ENCODE measurements at regions not wholly inside any gene's neighbourhood (a gene's known extent, or its start where the extent isn't known, plus 50 kb on each side); places are given as distances from the start of the nearest gene placed in this dataset.
"Not testable (repeated sequence)": the region's sequence is repeated elsewhere in the genome, so short reads cannot be mapped to it uniquely, and the experiment has no call there.

GRCh38 chr3:124617177-124617576 is 113.1 kb upstream of the UMPS start:
- no peak for DNase-seq

GRCh38 chr3:124619887-124620599 is 110.2 kb upstream of the UMPS start:
- DNase-seq: no peak

GRCh38 chr3:124620600-124621063 is 109.6 kb upstream of the UMPS start:
- DNase-seq: no peak

GRCh38 chr3:124621498-124621897 is 108.8 kb upstream of the UMPS start:
- no peak for DNase-seq

- DNase-seq: no peak
These were observed 105.2 kb upstream of the UMPS start for GRCh38 chr3:124625074-124625473.

- no peak for DNase-seq
These were observed 102.7 kb upstream of the UMPS start for GRCh38 chr3:124627501-124627908.

- DNase-seq: no peak
These were observed 101.4 kb upstream of the UMPS start for GRCh38 chr3:124628863-124629262.

GRCh38 chr3:124629497-124629896 is 100.8 kb upstream of the UMPS start:
- no peak for DNase-seq

GRCh38 chr3:124630960-124631359 is 99.3 kb upstream of the UMPS start:
- no peak for DNase-seq

GRCh38 chr3:124631727-124632126 is 98.5 kb upstream of the UMPS start:
- DNase-seq: no peak

GRCh38 chr3:124632566-124633140 is 97.6 kb upstream of the UMPS start:
- no peak for DNase-seq

- no peak for DNase-seq
These were observed 96.7 kb upstream of the UMPS start for GRCh38 chr3:124633524-124633923.

- DNase-seq: no peak
These were observed 95.8 kb upstream of the UMPS start for GRCh38 chr3:124634210-124635168.

- DNase-seq: no peak
These were observed 95.1 kb upstream of the UMPS start for GRCh38 chr3:124635169-124635539.

GRCh38 chr3:124636101-124636862 is 94.0 kb upstream of the UMPS start:
- DNase-seq: no peak

GRCh38 chr3:124636863-124637296 is 93.4 kb upstream of the UMPS start:
- no peak for DNase-seq

GRCh38 chr3:124639406-124640237 is 90.6 kb upstream of the UMPS start:
- DNase-seq: no peak

GRCh38 chr3:124640635-124641306 is 89.5 kb upstream of the UMPS start:
- DNase-seq: no peak

- no peak for DNase-seq
These were observed 86.8 kb upstream of the UMPS start for GRCh38 chr3:124643453-124643852.

GRCh38 chr3:124646186-124646585 is 84.1 kb upstream of the UMPS start:
- DNase-seq: not testable (repeated sequence)

- no peak for DNase-seq
These were observed 81.7 kb upstream of the UMPS start for GRCh38 chr3:124648551-124648950.
